ENCODE measurements at regions not wholly inside any gene's neighbourhood (a gene's known extent, or its start where the extent isn't known, plus 50 kb on each side); places are given as distances from the start of the nearest gene placed in this dataset.

GRCh38 chr12:47422611-47423010 is 283.2 kb downstream of the RPAP3 start:
- Mint-ChIP-seq H3K4me3 (no peak overlapping the region), H3K27me3 (no peaks in the 10 kb centered on the region), H3K9me3 (peaks cover 1% of the 10 kb centered on the region), H3K36me3 (ENCODE audit: low read depth) (no peaks in the 10 kb centered on the region), H3K4me1 (ENCODE audit: low read depth) (peaks cover 32% of the 10 kb centered on the region), H3K27ac (no peak overlapping the region)
- intact Hi-C loops (cut with micrococcal nuclease): no loop called here
- CTCF ChIA-PET: no interaction called here
- ATAC-seq: no peak
- TF ChIP-seq CTCF (IDR thresholded peaks at IDR 0.05): no peak
- DNase-seq: no peak
- POLR2A ChIA-PET: no interaction called here

DNA sequence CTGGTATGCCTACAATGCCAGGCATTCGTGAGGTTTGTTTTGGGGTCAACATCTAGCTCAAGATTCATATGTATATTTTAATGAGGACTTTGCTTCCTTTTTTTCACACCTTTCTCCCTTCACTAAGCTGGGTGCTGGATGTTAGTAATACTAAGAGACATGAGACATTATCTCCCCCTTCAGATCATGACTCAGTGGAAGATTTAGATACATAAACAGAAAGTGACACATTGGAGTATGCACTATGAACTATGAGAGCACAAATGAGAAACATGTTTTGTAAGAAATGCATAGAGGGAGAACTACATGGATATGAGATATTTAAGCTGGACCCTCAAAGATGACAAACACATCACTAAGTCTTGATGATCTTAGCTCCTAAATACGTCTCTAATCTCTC is 286.3 kb downstream of the RPAP3 start:
- H3K4me3 Mint-ChIP-seq: no peak overlapping the region
- no peaks in the 10 kb centered on the region for H3K27me3 Mint-ChIP-seq
- ChIA-PET POLR2A (interaction anchor here (1.6 kb wide), 1 partner anchor 28 kb away, joined by 5 read pairs; no protein-coding TSS in a partner anchor), CTCF (interaction anchor here (0.9 to 1.2 kb wide), 4 partner anchors 202 to 387 kb away, joined by 3 to 5 read pairs (median 3); no protein-coding TSS in a partner anchor)
- H3K27ac Mint-ChIP-seq: peak overlapping the region; percentile 55
- ATAC-seq (peak; percentile 88), DNase-seq (no peak)
- H3K4me1 Mint-ChIP-seq (ENCODE audit: low read depth): peaks cover 42% of the 10 kb centered on the region
- intact Hi-C loops (cut with micrococcal nuclease): no loop called here
- H3K36me3 Mint-ChIP-seq (ENCODE audit: low read depth): peaks cover 11% of the 10 kb centered on the region
- peaks cover 4% of the 10 kb centered on the region for H3K9me3 Mint-ChIP-seq
- TF ChIP-seq CTCF (IDR thresholded peaks at IDR 0.05): no peak

DNA sequence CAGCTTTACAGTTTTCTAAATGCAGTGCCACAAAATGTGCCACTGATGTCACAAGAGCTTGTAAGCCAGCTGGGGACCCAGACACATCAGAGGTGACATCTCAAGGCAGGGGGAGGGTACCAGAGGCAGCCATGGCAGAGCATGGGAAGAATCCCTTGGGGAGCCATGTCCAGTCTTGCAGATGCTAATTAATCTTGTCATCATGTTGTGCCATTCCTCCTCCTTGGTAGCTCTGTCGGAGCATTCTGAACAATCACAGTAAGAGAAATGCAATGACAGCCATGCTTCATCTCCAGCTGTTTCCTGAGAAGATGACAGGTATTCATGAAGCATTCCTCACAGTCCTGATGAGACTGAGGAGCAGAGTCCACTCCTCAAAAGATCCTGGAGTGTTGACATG is 287.9 kb downstream of the RPAP3 start:
- no peaks in the 10 kb centered on the region for H3K27me3 Mint-ChIP-seq
- ChIA-PET POLR2A (no interaction called here), CTCF (interaction anchor here (1.1 to 1.2 kb wide), 3 partner anchors 9 to 57 kb away, joined by 3 to 6 read pairs (median 3); no protein-coding TSS in a partner anchor)
- no peak overlapping the region for H3K27ac Mint-ChIP-seq
- peaks cover 54% of the 10 kb centered on the region for H3K4me1 Mint-ChIP-seq (ENCODE audit: low read depth)
- intact Hi-C loops (cut with micrococcal nuclease): no loop called here
- peaks cover 4% of the 10 kb centered on the region for H3K9me3 Mint-ChIP-seq
- no peak for TF ChIP-seq CTCF (IDR thresholded peaks at IDR 0.05)
- ATAC-seq (no peak), DNase-seq (no peak)
- peaks cover 11% of the 10 kb centered on the region for H3K36me3 Mint-ChIP-seq (ENCODE audit: low read depth)
- no peak overlapping the region for H3K4me3 Mint-ChIP-seq

GRCh38 chr12:47417121-47417520 is 288.7 kb downstream of the RPAP3 start:
- Mint-ChIP-seq H3K27me3 (no peaks in the 10 kb centered on the region), H3K4me3 (no peak overlapping the region), H3K4me1 (ENCODE audit: low read depth) (peaks cover 56% of the 10 kb centered on the region), H3K9me3 (peaks cover 4% of the 10 kb centered on the region), H3K36me3 (ENCODE audit: low read depth) (peaks cover 11% of the 10 kb centered on the region), H3K27ac (no peak overlapping the region)
- ChIA-PET POLR2A (no interaction called here), CTCF (interaction anchor here (1.8 kb wide), 1 partner anchor 346 kb away, joined by 5 read pairs; no protein-coding TSS in a partner anchor)
- ATAC-seq: no peak
- no peak for TF ChIP-seq CTCF (IDR thresholded peaks at IDR 0.05)
- DNase-seq: no peak
- intact Hi-C loops (cut with micrococcal nuclease): no loop called here

GRCh38 chr12:47415054-47415453 is 290.8 kb downstream of the RPAP3 start:
- intact Hi-C loops (cut with micrococcal nuclease): no loop called here
- H3K27ac Mint-ChIP-seq: peak overlapping the region; percentile 69

More at GRCh38 chr12:47415054-47415453, 290.8 kb downstream of the RPAP3 start:
- Mint-ChIP-seq H3K4me1 (ENCODE audit: low read depth) (peaks cover 72% of the 10 kb centered on the region), H3K4me3 (no peak overlapping the region), H3K27me3 (no peaks in the 10 kb centered on the region), H3K9me3 (peaks cover 4% of the 10 kb centered on the region), H3K36me3 (ENCODE audit: low read depth) (peaks cover 11% of the 10 kb centered on the region)
- CTCF ChIA-PET: interaction anchor here (1.1 kb wide), 1 partner anchor 18 kb away, joined by 3 read pairs; no protein-coding TSS in a partner anchor
- POLR2A ChIA-PET: interaction anchor here (1.9 kb wide), 1 partner anchor 11 kb away, joined by 9 read pairs; no protein-coding TSS in a partner anchor
- DNase-seq (peak; percentile 43), ATAC-seq (peak; percentile 15)
- no peak for TF ChIP-seq CTCF (IDR thresholded peaks at IDR 0.05)

All from activated CD8-positive, alpha-beta T cell treated with anti-CD3 and anti-CD28 coated beads for 36 hours (primary cell).